Kidney epithelial cell (primary cell): ENCODE measurements at regions not wholly inside any gene's neighbourhood (a gene's known extent, or its start where the extent isn't known, plus 50 kb on each side); places are given as distances from the start of the nearest gene placed in this dataset.

Source experiments
- DNase-seq: peaks from one replicate; pipeline ENCODE4 v3.0.0-alpha.2; 2010; ENCODE audit warnings: low read depth
- H3K27me3 ChIP-seq: 2 replicates; pipeline ENCODE4 v1.6.0; 2011; ENCODE audit warnings: low read length; ENCODE audit not compliant: control insufficient read depth, insufficient read depth
- H3K36me3 ChIP-seq: 2 replicates; pipeline ENCODE4 v1.5.1; 2011; ENCODE audit warnings: low read length; ENCODE audit not compliant: control insufficient read depth, insufficient read depth
- H3K4me3 ChIP-seq: 2 replicates; pipeline ENCODE4 v1.5.1; 2011; ENCODE audit warnings: low read depth, mild to moderate bottlenecking, control low read depth, low read length
- TF ChIP-seq, protein P1 (sequence below): IDR thresholded peaks from 2 replicates; pipeline ENCODE4 v1.5.1; 2011; ENCODE audit warnings: mild to moderate bottlenecking, moderate library complexity, low read length, control low read depth, inconsistent platforms; ENCODE audit not compliant: insufficient read depth, poor library complexity, severe bottlenecking

DNA sequence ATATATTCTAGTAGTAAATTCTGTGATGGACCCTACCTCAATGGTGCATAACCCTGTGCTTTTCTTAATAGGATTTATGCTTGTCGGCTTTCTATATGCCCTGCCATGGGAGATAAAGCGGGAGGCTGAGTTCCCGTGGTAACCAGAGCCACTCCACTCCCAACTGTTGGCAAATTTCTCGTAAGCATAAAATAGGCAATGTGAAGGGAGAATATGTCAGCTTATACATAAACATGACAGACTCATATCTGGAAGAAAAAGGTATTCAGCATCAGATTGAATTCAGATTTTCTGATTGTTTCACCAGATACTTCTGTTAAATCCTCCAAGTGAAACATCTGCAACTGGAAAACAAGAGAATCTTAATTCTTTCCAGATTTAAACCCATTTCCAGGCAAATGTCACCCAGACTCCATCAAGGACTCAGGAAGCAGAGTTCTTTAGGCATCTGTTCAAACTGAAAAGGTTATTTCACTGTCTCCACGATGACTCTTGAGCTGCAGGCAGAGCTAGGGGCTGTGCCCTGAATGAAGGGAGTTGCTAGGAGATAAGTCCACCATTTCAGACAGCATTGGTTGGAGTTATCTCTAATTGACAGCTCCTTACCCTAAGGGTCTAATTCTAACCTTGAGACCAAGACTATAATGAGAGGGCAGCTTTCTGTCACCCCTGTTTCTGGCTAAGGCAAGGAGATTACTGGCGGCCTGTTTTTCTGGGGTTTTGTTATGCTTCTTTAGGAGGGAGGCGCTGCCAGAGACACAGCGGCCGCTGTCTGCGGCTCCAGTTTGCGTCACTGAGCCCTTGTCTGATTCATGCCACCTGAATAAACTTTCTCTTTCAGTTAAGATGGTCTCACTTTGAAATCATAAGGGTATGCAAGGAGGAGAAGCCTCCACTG lies 381.3 kb downstream of the SOX11 start:
- Histone ChIP-seq H3K36me3 (no peaks in the 10 kb centered on the region), H3K4me3 (no peak overlapping the region), H3K27me3 (no peaks in the 10 kb centered on the region)
- DNase-seq: peak; percentile 38
- TF ChIP-seq, protein P1, sequence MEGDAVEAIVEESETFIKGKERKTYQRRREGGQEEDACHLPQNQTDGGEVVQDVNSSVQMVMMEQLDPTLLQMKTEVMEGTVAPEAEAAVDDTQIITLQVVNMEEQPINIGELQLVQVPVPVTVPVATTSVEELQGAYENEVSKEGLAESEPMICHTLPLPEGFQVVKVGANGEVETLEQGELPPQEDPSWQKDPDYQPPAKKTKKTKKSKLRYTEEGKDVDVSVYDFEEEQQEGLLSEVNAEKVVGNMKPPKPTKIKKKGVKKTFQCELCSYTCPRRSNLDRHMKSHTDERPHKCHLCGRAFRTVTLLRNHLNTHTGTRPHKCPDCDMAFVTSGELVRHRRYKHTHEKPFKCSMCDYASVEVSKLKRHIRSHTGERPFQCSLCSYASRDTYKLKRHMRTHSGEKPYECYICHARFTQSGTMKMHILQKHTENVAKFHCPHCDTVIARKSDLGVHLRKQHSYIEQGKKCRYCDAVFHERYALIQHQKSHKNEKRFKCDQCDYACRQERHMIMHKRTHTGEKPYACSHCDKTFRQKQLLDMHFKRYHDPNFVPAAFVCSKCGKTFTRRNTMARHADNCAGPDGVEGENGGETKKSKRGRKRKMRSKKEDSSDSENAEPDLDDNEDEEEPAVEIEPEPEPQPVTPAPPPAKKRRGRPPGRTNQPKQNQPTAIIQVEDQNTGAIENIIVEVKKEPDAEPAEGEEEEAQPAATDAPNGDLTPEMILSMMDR: no peak

DNA sequence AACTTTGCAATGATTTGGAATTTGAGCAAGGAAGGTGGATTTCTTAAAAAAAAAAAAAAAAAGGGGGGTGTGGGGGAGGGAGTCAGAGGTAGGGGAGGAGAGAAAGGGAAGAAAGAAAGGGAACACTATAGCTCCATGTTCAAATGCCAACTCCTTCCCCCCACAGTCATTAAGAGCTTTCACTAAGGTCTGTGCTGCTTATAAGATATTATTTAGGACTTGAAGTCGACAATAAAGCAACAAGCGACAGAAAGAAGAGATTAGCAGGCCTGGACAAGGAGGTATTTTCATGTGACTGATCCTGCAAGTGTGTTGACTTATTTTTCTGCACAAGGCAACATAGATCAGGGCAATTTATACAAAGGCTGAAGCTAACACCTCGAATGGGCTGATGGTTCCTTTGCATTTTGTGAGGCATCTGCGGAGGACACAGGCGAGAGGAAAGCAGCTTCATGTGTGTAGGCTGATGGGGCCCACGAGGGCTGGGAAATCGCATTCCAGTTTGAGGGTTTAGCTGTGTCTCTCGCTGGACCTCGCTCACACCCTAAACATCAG lies 382.0 kb downstream of the SOX11 start:
- Histone ChIP-seq H3K36me3 (no peaks in the 10 kb centered on the region), H3K27me3 (no peaks in the 10 kb centered on the region), H3K4me3 (no peak overlapping the region)
- no peak for DNase-seq
- TF ChIP-seq, protein P1: no peak

DNA sequence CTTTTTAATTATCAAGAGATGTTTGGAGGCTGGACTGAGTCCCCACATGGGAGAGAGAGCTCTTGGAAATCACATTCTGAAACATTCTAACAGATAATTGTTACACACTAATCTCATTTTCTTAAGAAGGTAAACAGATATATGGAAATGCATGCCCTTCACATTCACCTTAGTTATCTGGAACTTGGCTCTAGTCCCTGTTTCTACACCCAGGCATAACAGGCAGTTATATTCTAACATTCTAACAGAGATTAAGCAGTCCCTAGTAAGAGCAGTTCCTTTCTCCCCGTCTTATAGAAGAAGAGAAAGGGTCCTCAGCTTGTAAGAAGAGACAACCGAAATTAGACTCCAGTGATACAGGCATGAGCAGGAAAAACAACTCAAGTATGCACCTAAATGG lies 385.4 kb downstream of the SOX11 start:
- no peak for DNase-seq

DNA sequence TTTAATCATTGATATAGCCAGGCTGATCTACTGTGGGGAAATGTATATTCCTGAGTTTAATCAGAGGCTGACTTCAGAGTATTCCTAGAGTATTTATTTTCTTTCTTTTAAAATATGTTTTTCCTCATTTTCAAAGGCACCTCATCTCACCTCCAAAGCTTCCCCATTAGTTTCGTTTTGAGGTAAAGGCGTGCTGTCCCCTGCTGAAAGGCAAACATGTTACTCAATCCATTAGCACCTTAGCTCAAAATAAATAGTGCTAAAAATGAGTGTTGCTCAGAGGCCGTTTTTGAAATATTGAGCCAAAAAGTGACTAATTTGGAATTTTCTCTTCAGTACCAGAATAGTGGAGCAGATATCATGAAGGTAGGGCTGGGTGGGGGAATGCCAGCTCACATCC lies 386.2 kb downstream of the SOX11 start:
- no peak for DNase-seq
- H3K27me3 ChIP-seq: no peaks in the 10 kb centered on the region
- TF ChIP-seq, protein P1: no peak
- H3K36me3 ChIP-seq: no peaks in the 10 kb centered on the region
- H3K4me3 ChIP-seq: no peak overlapping the region

More for the DNA sequence above, 385.4 kb downstream of the SOX11 start:
- no peaks in the 10 kb centered on the region for H3K36me3 ChIP-seq
- no peaks in the 10 kb centered on the region for H3K27me3 ChIP-seq
- TF ChIP-seq, protein P1: no peak
- H3K4me3 ChIP-seq: no peak overlapping the region

DNA sequence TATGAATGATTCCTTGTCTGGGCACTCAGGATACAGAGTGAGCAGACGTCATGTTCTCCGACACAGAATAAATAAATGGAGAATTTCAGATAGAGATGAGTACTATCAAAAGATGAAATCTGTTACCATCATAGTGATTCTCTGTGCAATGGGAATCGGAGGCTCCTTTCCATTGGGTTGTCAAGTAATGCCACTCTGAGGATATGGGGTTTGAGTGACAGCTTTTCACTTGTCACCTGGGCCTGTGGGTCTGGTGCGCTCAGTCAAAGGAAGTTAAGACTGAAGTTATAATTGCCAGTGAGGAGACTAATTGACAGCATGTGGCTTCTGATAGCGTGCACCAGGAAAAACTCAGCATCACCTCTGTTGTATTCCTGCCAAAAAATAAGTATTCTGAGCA lies 387.2 kb downstream of the SOX11 start:
- Histone ChIP-seq H3K4me3 (no peak overlapping the region), H3K27me3 (no peaks in the 10 kb centered on the region), H3K36me3 (no peaks in the 10 kb centered on the region)
- DNase-seq: no peak
- TF ChIP-seq, protein P1: no peak
